HFF-Myc (cell line): ENCODE measurements at regions not wholly inside any gene's neighbourhood (a gene's known extent, or its start where the extent isn't known, plus 50 kb on each side); places are given as distances from the start of the nearest gene placed in this dataset.

Source experiments
- DNase-seq: peaks from one replicate; pipeline ENCODE4 v3.0.0-alpha.2; 2011; ENCODE audit warnings: low read depth; ENCODE audit errors: extremely low read depth
- H3K4me3 ChIP-seq: replicated peaks from 2 replicates; pipeline ENCODE4 v1.5.1; 2011; ENCODE audit warnings: low read depth, mild to moderate bottlenecking, control low read depth, low read length
- TF ChIP-seq, protein P1 (sequence below): IDR thresholded peaks from 2 replicates; pipeline ENCODE4 v1.5.1; 2012; ENCODE audit warnings: mild to moderate bottlenecking, low read depth, low read length, control low read depth; ENCODE audit errors: missing control alignments

- no peak for DNase-seq
- TF ChIP-seq, protein P1, sequence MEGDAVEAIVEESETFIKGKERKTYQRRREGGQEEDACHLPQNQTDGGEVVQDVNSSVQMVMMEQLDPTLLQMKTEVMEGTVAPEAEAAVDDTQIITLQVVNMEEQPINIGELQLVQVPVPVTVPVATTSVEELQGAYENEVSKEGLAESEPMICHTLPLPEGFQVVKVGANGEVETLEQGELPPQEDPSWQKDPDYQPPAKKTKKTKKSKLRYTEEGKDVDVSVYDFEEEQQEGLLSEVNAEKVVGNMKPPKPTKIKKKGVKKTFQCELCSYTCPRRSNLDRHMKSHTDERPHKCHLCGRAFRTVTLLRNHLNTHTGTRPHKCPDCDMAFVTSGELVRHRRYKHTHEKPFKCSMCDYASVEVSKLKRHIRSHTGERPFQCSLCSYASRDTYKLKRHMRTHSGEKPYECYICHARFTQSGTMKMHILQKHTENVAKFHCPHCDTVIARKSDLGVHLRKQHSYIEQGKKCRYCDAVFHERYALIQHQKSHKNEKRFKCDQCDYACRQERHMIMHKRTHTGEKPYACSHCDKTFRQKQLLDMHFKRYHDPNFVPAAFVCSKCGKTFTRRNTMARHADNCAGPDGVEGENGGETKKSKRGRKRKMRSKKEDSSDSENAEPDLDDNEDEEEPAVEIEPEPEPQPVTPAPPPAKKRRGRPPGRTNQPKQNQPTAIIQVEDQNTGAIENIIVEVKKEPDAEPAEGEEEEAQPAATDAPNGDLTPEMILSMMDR = no peak
- H3K4me3 ChIP-seq = no peak overlapping the region
These were observed 93.5 kb downstream of the FAM124B start for GRCh38 chr2:224308272-224308911.

DNA sequence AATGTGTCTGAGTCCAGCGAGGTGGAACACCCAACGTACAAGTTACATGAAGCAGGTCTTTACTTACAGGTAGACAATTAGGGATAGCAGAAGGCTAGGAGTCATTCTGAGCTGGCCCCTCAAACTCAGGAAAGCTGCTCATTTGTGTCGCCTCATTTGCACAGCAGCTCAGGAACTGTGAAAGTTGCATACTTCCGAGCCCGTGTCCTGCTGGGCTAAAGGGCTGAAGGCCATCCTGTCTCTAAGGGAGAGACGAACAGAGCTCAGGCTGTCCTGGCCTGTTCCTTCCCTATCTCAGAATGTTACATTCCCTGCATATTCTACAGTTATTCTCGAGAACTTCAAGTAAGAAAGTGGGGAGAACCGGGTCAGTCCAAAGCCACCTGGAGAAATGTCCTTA lies 99.0 kb downstream of the FAM124B start:
- TF ChIP-seq, protein P1 = no peak
- DNase-seq = no peak
- H3K4me3 ChIP-seq = no peak overlapping the region

DNA sequence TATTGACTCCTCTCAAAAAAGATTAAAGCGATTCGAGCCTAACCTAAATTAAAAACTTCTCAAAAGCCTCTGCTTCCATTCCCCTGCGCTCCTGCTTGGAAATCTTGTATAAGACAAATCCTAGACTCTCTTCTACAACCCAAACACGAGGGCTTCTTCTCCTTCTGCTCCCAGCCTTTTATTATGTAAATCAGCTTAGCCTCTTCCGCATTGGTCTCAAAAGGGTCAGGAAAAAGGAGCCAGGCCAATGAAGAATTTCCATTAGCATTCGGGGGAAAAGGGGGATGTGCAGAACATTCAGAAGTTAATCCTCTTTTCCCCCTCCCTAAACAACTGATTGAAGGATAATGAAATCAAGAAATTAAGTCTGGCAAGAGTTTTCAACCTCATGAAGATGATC lies 107.9 kb downstream of the FAM124B start:
- no peak for DNase-seq

DNA sequence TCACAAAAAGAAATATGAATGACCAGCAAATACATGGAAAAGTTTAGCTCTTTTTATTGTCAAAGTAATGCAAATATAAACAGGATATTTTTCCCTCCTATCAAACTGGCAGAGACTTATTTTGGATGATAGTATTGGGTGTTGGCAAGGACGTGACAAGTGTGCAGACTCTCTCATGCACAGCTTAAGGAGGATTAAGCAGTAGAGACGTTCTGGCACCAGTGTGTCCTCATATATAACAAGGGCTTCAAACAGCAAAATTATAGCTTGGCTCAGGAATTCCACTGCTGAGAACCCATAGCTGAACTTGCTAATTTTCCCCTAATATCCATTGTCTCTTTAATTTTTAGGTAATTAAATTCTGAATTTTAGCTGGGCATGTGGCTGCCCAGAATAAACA lies 114.4 kb downstream of the FAM124B start:
- TF ChIP-seq, protein P1 = no peak
- no peak for DNase-seq
- no peak overlapping the region for H3K4me3 ChIP-seq

More for the DNA sequence above, 107.9 kb downstream of the FAM124B start:
- TF ChIP-seq, protein P1 = no peak
- H3K4me3 ChIP-seq = no peak overlapping the region

DNA sequence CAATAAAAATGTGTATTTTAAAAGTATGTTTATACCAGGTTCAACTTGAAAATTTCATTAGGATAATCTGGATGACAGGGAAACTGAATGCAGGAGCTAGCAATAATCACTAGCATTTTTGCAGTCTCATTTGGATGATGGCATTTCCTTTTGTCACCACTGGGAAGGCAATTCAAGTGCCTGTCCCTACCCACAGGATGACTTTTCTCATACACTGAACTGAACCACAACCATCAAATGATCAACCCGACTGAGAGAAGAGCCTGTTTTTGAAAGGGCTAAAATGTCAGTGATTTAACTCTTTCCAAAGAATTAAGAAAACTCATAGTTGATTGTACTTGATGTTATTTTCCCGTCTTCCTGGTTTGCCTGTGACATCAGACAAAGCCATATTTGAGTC lies 115.0 kb downstream of the FAM124B start:
- no peak for DNase-seq

GRCh38 chr2:224284134-224284946 lies 117.6 kb downstream of the FAM124B start:
- DNase-seq = no peak
- TF ChIP-seq, protein P1 = peak; percentile 34
- no peak overlapping the region for H3K4me3 ChIP-seq

More for the DNA sequence above, 115.0 kb downstream of the FAM124B start:
- H3K4me3 ChIP-seq = no peak overlapping the region
- TF ChIP-seq, protein P1 = no peak
